GM12874 (cell line): ENCODE measurements at regions not wholly inside any gene's neighbourhood (a gene's known extent, or its start where the extent isn't known, plus 50 kb on each side); places are given as distances from the start of the nearest gene placed in this dataset.

Source experiments
- CTCF ChIP-seq: IDR thresholded peaks from 2 replicates; pipeline ENCODE4 v1.5.1; 2011; ENCODE audit warnings: low read depth, mild to moderate bottlenecking, control low read depth, low read length, moderate library complexity; ENCODE audit not compliant: insufficient read depth

DNA sequence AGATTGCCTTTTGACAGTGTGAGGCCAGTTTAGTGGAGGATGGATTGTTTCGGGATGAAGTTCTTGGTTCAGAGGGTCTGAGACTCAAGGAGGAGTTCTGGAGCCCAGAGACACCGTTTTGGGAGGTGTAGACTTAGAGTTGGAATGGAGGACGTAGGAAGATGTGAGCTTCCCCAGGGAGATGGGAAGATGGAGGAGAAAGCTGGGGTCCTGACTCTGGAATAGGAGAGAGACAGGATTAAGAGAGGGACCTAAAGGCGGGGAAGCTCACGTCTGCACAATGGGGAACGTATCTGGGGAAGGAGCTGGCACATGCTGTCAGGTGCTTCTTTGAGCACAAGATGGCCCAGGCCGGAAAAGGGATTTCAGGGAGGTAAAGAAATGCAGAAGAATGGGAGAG, 71.3 kb upstream of the CLDN5 start:
- TF ChIP-seq CTCF: no peak

- no peak for TF ChIP-seq CTCF
These were observed 72.6 kb upstream of the CLDN5 start for GRCh38 chr22:19596680-19597398.

GRCh38 chr22:19597399-19597735, 73.2 kb upstream of the CLDN5 start:
- TF ChIP-seq CTCF: no peak

DNA sequence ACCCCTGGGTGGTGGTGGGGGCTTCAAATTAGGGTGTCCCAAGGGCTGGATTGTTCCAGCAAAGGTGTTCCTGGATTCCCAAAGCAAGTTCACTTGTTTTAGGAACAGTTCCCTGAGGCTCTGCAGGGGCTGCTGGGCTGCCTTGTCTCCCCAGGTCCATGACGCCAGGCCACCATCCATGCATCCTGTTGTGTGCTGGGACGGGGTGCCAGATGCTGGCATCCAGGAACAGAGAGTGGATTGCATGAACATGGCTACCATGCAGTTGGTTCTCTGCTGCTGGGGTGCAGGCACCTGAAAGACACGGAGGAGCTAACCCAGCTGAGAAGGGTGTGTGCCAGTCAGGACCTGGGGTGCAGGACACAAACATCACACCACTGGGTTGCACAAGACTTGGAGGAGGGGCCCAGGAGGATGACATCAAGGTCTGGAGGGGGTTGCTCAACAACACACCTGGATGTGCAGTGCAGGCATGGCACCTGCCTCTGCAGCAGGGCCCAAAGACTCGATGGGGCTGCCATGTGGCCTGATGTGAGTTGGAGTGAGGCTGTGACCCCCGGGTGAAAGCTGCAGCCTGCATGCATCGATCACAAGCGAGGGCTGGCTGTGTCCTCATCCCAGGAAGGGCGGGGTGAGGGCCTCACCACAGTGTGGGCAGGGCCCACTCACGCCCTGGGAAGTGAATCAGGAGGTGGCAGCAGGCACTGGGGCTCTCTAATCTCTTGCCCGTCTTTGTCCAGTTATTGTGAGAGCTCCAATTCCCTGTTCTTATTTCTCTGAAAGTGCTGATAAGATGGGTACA, 74.0 kb upstream of the CLDN5 start:
- TF ChIP-seq CTCF: no peak

DNA sequence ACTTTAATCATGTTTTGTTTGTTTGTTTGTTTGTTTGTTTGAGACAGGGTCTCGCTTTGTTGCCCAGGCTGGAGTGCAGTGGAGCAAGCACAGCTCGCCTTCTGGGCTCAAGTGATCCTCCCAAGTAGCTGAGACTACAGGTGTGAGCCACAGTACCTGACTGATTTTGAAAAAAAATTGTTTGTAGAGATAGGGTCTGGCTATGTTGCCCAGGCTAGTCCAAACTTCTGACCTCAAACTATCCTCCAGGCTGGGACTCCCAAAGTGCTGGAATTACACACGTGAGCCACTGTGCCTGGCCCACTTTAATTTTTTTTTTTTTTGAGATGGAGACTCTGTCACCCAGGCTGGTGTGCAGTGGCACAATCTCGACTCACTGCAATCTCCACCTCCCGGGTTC, 74.8 kb upstream of the CLDN5 start:
- no peak for TF ChIP-seq CTCF

- no peak for TF ChIP-seq CTCF
These were observed 75.5 kb upstream of the CLDN5 start for GRCh38 chr22:19599626-19600243.

GRCh38 chr22:19603767-19604166, 79.6 kb upstream of the CLDN5 start:
- no peak for TF ChIP-seq CTCF
